GM18907 (cell line): ENCODE measurements at regions not wholly inside any gene's neighbourhood (a gene's known extent, or its start where the extent isn't known, plus 50 kb on each side); places are given as distances from the start of the nearest gene placed in this dataset.
"Not testable (repeated sequence)": the region's sequence is repeated elsewhere in the genome, so short reads cannot be mapped to it uniquely, and the experiment has no call there.

Experiments
- ATAC-seq: cut with Tn5 transposase; IDR thresholded peaks from one replicate; pipeline ENCODE4 v1.9.1; 2021; ENCODE audit warnings: mild to moderate bottlenecking, moderate library complexity; ENCODE audit not compliant: unreplicated experiment

- ATAC-seq: no peak
These were observed 107.6 kb upstream of the RMP24 start for GRCh38 chr18:35864916-35865315.

GRCh38 chr18:35868915-35869314 lies 103.6 kb upstream of the RMP24 start:
- no peak for ATAC-seq

- no peak for ATAC-seq
These were observed 101.1 kb upstream of the RMP24 start for GRCh38 chr18:35871337-35871736.

GRCh38 chr18:35875566-35875965 lies 96.9 kb upstream of the RMP24 start:
- ATAC-seq: no peak

GRCh38 chr18:35876243-35876642 lies 96.2 kb upstream of the RMP24 start:
- ATAC-seq: no peak

GRCh38 chr18:35880788-35881455 lies 91.6 kb upstream of the RMP24 start:
- no peak for ATAC-seq

- no peak for ATAC-seq
These were observed 84.2 kb upstream of the RMP24 start for GRCh38 chr18:35888329-35888728.

GRCh38 chr18:35889677-35890076 lies 82.8 kb upstream of the RMP24 start:
- ATAC-seq: no peak

GRCh38 chr18:35890323-35890722 lies 82.2 kb upstream of the RMP24 start:
- no peak for ATAC-seq

- no peak for ATAC-seq
These were observed 80.4 kb upstream of the RMP24 start for GRCh38 chr18:35892118-35892517.

- ATAC-seq: not testable (repeated sequence)
These were observed 75.0 kb upstream of the RMP24 start for GRCh38 chr18:35897481-35897880.

- ATAC-seq: no peak
These were observed 68.0 kb upstream of the RMP24 start for GRCh38 chr18:35904389-35905037.

GRCh38 chr18:35905436-35905835 lies 67.0 kb upstream of the RMP24 start:
- ATAC-seq: no peak

- not testable (repeated sequence) for ATAC-seq
These were observed 66.2 kb upstream of the RMP24 start for GRCh38 chr18:35906291-35906690.

GRCh38 chr18:35910327-35910726 lies 62.2 kb upstream of the RMP24 start:
- no peak for ATAC-seq

- no peak for ATAC-seq
These were observed 60.1 kb upstream of the RMP24 start for GRCh38 chr18:35912332-35912731.

- no peak for ATAC-seq
These were observed 57.4 kb upstream of the RMP24 start for GRCh38 chr18:35915056-35915455.

GRCh38 chr18:35917043-35917442 lies 55.4 kb upstream of the RMP24 start:
- no peak for ATAC-seq

- ATAC-seq: no peak
These were observed 53.9 kb upstream of the RMP24 start for GRCh38 chr18:35918564-35918963.

- ATAC-seq: no peak
These were observed 53.3 kb upstream of the RMP24 start for GRCh38 chr18:35919179-35919578.

GRCh38 chr18:35920623-35921022 lies 51.9 kb upstream of the RMP24 start:
- no peak for ATAC-seq
